WTC11 (cell line): ENCODE measurements at regions not wholly inside any gene's neighbourhood (a gene's known extent, or its start where the extent isn't known, plus 50 kb on each side); places are given as distances from the start of the nearest gene placed in this dataset.

ENCODE experiments used
- ATAC-seq: fragments of 200-7000 bp; cut with Tn5 transposase; 2 replicates; pipeline ENCODE4 v1.10.0; 2021; ENCODE audit warnings: mild to moderate bottlenecking, moderate library complexity
- CTCF ChIA-PET: fragments of 300-600 bp; sonication (Branson Sonifier 250); formaldehyde crosslinking; loops from one replicate; lab custom pipeline; 2021; ENCODE audit warnings: antibody characterized with exemption; lab: Charles Lee
- POLR2A ChIA-PET: fragments of 350-600 bp; sonication (Branson Sonifier 250); formaldehyde crosslinking; loops from one replicate; lab custom pipeline; 2021; ENCODE audit warnings: antibody characterized with exemption; lab: Charles Lee
- DNase-seq: peaks from one replicate; pipeline ENCODE4 v3.0.0; 2021; ENCODE audit warnings: low spot score
- H3K27ac Mint-ChIP-seq: 2 replicates; pipeline ENCODE4 v1.8.0; 2021; ENCODE audit warnings: mixed read lengths
- H3K27me3 Mint-ChIP-seq: 2 replicates; pipeline ENCODE4 v1.8.0; 2021; ENCODE audit warnings: low read depth, mild to moderate bottlenecking, moderate library complexity, mixed read lengths
- H3K36me3 Mint-ChIP-seq: 2 replicates; pipeline ENCODE4 v1.8.0; 2021; ENCODE audit warnings: mixed read lengths
- H3K4me1 Mint-ChIP-seq: 2 replicates; pipeline ENCODE4 v1.8.0; 2022; ENCODE audit warnings: mixed read lengths
- H3K4me3 Mint-ChIP-seq: 2 replicates; pipeline ENCODE4 v1.8.0; 2021; ENCODE audit warnings: mild to moderate bottlenecking, moderate library complexity, mixed read lengths
- H3K9me3 Mint-ChIP-seq: 2 replicates; pipeline ENCODE4 v1.8.0; 2021; ENCODE audit warnings: mixed read lengths
- ATF1 ChIP-seq: sonication (generic); formaldehyde crosslinking; IDR thresholded peaks from 2 replicates; pipeline ENCODE4 v1.8.1; 2023; ENCODE audit warnings: mild to moderate bottlenecking, moderate library complexity, missing genetic modification reagents
- CREB1 ChIP-seq: sonication (generic); formaldehyde crosslinking; IDR thresholded peaks from 2 replicates; pipeline ENCODE4 v1.8.0; 2023; ENCODE audit warnings: mild to moderate bottlenecking, missing genetic modification reagents
- E2F1 ChIP-seq: sonication (generic); formaldehyde crosslinking; IDR thresholded peaks from 2 replicates; pipeline ENCODE4 v1.8.0; 2022; ENCODE audit warnings: mild to moderate bottlenecking, missing genetic modification reagents
- HMGA2 ChIP-seq: fragments of 250-450 bp; sonication (Bioruptor Pico); IDR thresholded peaks from 2 replicates; pipeline ENCODE4 v1.4.0; 2021; ENCODE audit warnings: mild to moderate bottlenecking, moderate library complexity
- HMGXB4 ChIP-seq: sonication (generic); formaldehyde crosslinking; IDR thresholded peaks from 2 replicates; pipeline ENCODE4 v1.8.1; 2023; ENCODE audit warnings: mild to moderate bottlenecking, moderate library complexity, missing genetic modification reagents
- IRF1 ChIP-seq: sonication (generic); formaldehyde crosslinking; IDR thresholded peaks from 2 replicates; pipeline ENCODE4 v1.8.0; 2023; ENCODE audit warnings: missing genetic modification reagents
- JAZF1 ChIP-seq: fragments of 250-450 bp; sonication (Bioruptor Pico); IDR thresholded peaks from 2 replicates; pipeline ENCODE4 v1.9.0; 2021; ENCODE audit warnings: moderate library complexity, mild to moderate bottlenecking, inconsistent platforms
- NFE2L1 ChIP-seq: sonication (generic); formaldehyde crosslinking; IDR thresholded peaks from 2 replicates; pipeline ENCODE4 v1.8.1; 2023; ENCODE audit warnings: missing genetic modification reagents
- OVOL2 ChIP-seq: fragments of 250-450 bp; sonication (Bioruptor Pico); IDR thresholded peaks from 2 replicates; pipeline ENCODE4 v1.9.0; 2021; ENCODE audit warnings: mild to moderate bottlenecking, borderline replicate concordance
- SP1 ChIP-seq: sonication (generic); formaldehyde crosslinking; conservative IDR thresholded peaks from 2 replicates; pipeline ENCODE4 v1.8.1; 2022; ENCODE audit warnings: missing genetic modification reagents
- ZBTB21 ChIP-seq: sonication (generic); formaldehyde crosslinking; IDR thresholded peaks from 2 replicates; pipeline ENCODE4 v1.8.1; 2023; ENCODE audit warnings: mild to moderate bottlenecking, missing genetic modification reagents, borderline replicate concordance
- ZNF121 ChIP-seq: sonication (generic); formaldehyde crosslinking; IDR thresholded peaks from 2 replicates; pipeline ENCODE4 v1.8.0; 2023; ENCODE audit warnings: missing genetic modification reagents
- ZNF232 ChIP-seq: sonication (generic); formaldehyde crosslinking; IDR thresholded peaks from 2 replicates; pipeline ENCODE4 v1.8.0; 2022; ENCODE audit warnings: mild to moderate bottlenecking, missing genetic modification reagents
- ZNF263 ChIP-seq: sonication (generic); formaldehyde crosslinking; IDR thresholded peaks from 2 replicates; pipeline ENCODE4 v1.8.1; 2022; ENCODE audit warnings: low read depth, mild to moderate bottlenecking, moderate library complexity, missing genetic modification reagents
- ZNF512 ChIP-seq: sonication (generic); formaldehyde crosslinking; IDR thresholded peaks from 2 replicates; pipeline ENCODE4 v1.8.1; 2022; ENCODE audit warnings: missing genetic modification reagents, borderline replicate concordance
- TF ChIP-seq, protein P1 (sequence below): fragments of 250-450 bp; sonication (Bioruptor Pico); IDR thresholded peaks from 2 replicates; pipeline ENCODE4 v2.1.2; 2022; ENCODE audit warnings: mild to moderate bottlenecking, moderate library complexity
- TF ChIP-seq, protein P2 (sequence below): sonication (generic); formaldehyde crosslinking; IDR thresholded peaks from 2 replicates; pipeline ENCODE4 v1.8.1; 2022; ENCODE audit warnings: low read depth, mild to moderate bottlenecking, moderate library complexity, missing genetic modification reagents, borderline replicate concordance
- TF ChIP-seq, protein P3 (sequence below): sonication (generic); formaldehyde crosslinking; IDR thresholded peaks from 2 replicates; pipeline ENCODE4 v1.8.0; 2022; ENCODE audit warnings: mild to moderate bottlenecking, missing genetic modification reagents
- TF ChIP-seq, protein P4 (sequence below): sonication (generic); formaldehyde crosslinking; conservative IDR thresholded peaks from 2 replicates; pipeline ENCODE4 v1.8.1; 2022; ENCODE audit warnings: mild to moderate bottlenecking, missing genetic modification reagents

GRCh38 chr15:87634361-87634760 is 622.2 kb downstream of the NTRK3 start:
- no peak for ATAC-seq

More at GRCh38 chr15:87634361-87634760, 622.2 kb downstream of the NTRK3 start:
- no peak for DNase-seq
- Mint-ChIP-seq H3K4me1 (peaks cover 10% of the 10 kb centered on the region), H3K36me3 (no peaks in the 10 kb centered on the region), H3K27me3 (no peaks in the 10 kb centered on the region), H3K4me3 (no peak overlapping the region), H3K27ac (no peak overlapping the region), H3K9me3 (peaks cover 3% of the 10 kb centered on the region; the same call in 1 of the 2 replicates)
- ChIA-PET POLR2A (no interaction called here), CTCF (no interaction called here)
- TF ChIP-seq HMGA2 (CRISPR knock-in tag), result no peak
- no peak for TF ChIP-seq ZBTB21 (CRISPR knock-in tag)
- TF ChIP-seq, protein P1, sequence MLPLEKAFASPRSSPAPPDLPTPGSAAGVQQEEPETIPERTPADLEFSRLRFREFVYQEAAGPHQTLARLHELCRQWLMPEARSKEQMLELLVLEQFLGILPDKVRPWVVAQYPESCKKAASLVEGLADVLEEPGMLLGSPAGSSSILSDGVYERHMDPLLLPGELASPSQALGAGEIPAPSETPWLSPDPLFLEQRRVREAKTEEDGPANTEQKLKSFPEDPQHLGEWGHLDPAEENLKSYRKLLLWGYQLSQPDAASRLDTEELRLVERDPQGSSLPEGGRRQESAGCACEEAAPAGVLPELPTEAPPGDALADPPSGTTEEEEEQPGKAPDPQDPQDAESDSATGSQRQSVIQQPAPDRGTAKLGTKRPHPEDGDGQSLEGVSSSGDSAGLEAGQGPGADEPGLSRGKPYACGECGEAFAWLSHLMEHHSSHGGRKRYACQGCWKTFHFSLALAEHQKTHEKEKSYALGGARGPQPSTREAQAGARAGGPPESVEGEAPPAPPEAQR, result no peak
- TF ChIP-seq OVOL2 (CRISPR knock-in tag), result no peak
- TF ChIP-seq, protein P2, sequence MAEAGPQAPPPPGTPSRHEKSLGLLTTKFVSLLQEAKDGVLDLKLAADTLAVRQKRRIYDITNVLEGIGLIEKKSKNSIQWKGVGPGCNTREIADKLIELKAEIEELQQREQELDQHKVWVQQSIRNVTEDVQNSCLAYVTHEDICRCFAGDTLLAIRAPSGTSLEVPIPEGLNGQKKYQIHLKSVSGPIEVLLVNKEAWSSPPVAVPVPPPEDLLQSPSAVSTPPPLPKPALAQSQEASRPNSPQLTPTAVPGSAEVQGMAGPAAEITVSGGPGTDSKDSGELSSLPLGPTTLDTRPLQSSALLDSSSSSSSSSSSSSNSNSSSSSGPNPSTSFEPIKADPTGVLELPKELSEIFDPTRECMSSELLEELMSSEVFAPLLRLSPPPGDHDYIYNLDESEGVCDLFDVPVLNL, result no peak
- TF ChIP-seq, protein P3, sequence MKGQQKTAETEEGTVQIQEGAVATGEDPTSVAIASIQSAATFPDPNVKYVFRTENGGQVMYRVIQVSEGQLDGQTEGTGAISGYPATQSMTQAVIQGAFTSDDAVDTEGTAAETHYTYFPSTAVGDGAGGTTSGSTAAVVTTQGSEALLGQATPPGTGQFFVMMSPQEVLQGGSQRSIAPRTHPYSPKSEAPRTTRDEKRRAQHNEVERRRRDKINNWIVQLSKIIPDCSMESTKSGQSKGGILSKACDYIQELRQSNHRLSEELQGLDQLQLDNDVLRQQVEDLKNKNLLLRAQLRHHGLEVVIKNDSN (CRISPR knock-in tag), result no peak
- no peak for TF ChIP-seq NFE2L1 (CRISPR knock-in tag)
- no peak for TF ChIP-seq ATF1 (CRISPR knock-in tag)
- TF ChIP-seq HMGXB4, result no peak
- TF ChIP-seq IRF1, result no peak
- no peak for TF ChIP-seq ZNF232 (CRISPR knock-in tag)
- no peak for TF ChIP-seq JAZF1 (CRISPR knock-in tag)
- TF ChIP-seq SP1 (CRISPR knock-in tag), result no peak
- no peak for TF ChIP-seq CREB1
- TF ChIP-seq, protein P4, sequence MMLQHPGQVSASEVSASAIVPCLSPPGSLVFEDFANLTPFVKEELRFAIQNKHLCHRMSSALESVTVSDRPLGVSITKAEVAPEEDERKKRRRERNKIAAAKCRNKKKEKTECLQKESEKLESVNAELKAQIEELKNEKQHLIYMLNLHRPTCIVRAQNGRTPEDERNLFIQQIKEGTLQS, result no peak
- TF ChIP-seq ZNF263 (CRISPR knock-in tag), result no peak
- no peak for TF ChIP-seq E2F1 (CRISPR knock-in tag)
- no peak for TF ChIP-seq ZNF512 (CRISPR knock-in tag)
- no peak for TF ChIP-seq ZNF121 (CRISPR knock-in tag)
